Duodenal mucosa (tissue), 2 donors: ENCODE measurements at regions not wholly inside any gene's neighbourhood (a gene's known extent, or its start where the extent isn't known, plus 50 kb on each side); places are given as distances from the start of the nearest gene placed in this dataset.
"Not testable (repeated sequence)": the region's sequence is repeated elsewhere in the genome, so short reads cannot be mapped to it uniquely, and the experiment has no call there.

Experiments
- H3K27ac ChIP-seq: one replicate; pipeline ENCODE4 v1.7.0; 2013; ENCODE audit warnings: low read depth, low read length
- H3K27me3 ChIP-seq, 2 donors: one replicate each; pipeline ENCODE4 v1.7.0; 2013; ENCODE audit warnings: low read length in 2 of 2, control low read depth in 1 of 2; ENCODE audit not compliant: insufficient read depth in 2 of 2, control insufficient read depth in 1 of 2
- H3K36me3 ChIP-seq, 2 donors: one replicate each; pipeline ENCODE4 v1.7.0; 2013; ENCODE audit warnings: low read length in 2 of 2, control low read depth in 1 of 2; ENCODE audit not compliant: insufficient read depth in 2 of 2, control insufficient read depth in 1 of 2
- H3K4me1 ChIP-seq, 2 donors: one replicate each; pipeline ENCODE4 v1.7.0; 2013; ENCODE audit warnings: low read length in 2 of 2, control low read depth in 1 of 2; ENCODE audit not compliant: insufficient read depth in 2 of 2, control insufficient read depth in 1 of 2
- H3K4me3 ChIP-seq, 2 donors: one replicate each; pipeline ENCODE4 v1.7.0; 2013; ENCODE audit warnings: low read length in 2 of 2, low read depth in 1 of 2
- H3K9ac ChIP-seq, 2 donors: one replicate each; pipeline ENCODE4 v1.7.0; 2013; ENCODE audit warnings: low read length in 2 of 2, low read depth in 1 of 2
- H3K9me3 ChIP-seq, 2 donors: one replicate each; pipeline ENCODE4 v1.7.0; 2013; ENCODE audit warnings: low read length in 2 of 2, control low read depth in 1 of 2; ENCODE audit not compliant: control insufficient read depth in 1 of 2

DNA sequence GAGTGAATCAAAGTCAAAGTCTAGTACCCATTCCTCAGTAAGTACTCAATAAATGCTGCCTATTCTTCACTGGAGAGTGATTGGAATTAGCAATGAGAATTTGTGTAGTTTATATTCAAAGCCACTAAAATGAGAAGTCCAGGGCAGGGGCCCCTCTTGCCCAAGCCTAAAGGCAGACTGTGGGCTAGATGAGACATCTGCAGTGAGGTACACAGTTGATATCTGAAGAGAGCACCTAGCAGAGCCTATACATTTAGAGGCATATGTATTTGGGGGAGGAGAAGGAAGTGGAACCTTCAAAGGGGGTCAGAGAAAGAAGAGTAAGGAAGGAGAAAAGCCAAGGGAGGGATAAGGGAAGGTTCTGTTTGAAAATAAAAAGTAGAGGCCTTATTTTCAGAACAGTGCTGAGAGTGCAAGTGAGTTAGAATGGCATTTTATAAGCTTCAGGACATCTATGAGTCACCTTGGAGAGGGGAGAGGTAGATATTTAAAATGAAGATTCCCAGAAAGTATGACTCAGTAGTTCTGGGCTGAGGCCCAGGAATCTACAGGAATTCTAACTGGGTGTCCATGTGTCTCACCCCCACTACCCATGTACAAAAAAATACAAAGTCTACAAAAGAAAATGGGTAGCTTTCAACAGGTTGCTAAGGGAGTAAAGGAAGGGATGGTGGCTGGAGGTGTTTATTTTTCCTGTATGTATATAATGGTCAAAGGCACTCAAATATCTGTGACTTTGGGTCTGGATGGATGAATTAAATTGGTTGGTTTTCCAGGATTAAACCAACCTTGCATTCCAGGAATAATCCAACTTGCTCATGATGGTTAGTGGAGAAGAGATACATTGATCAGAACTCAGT, 135.1 kb downstream of the ZFP64 start:
- H3K27ac ChIP-seq: no peak overlapping the region
- H3K9me3 ChIP-seq: peaks cover 13% of the 10 kb centered on the region in 2 donors
- H3K36me3 ChIP-seq: no peaks in the 10 kb centered on the region
- no peak overlapping the region for H3K4me3 ChIP-seq
- no peak overlapping the region for H3K9ac ChIP-seq
- no peaks in the 10 kb centered on the region for H3K27me3 ChIP-seq
- H3K4me1 ChIP-seq: no peaks in the 10 kb centered on the region

GRCh38 chr20:52054123-52054522, 137.5 kb downstream of the ZFP64 start:
- no peaks in the 10 kb centered on the region for H3K4me1 ChIP-seq
- peaks cover 13% of the 10 kb centered on the region in 2 donors for H3K9me3 ChIP-seq
- H3K27me3 ChIP-seq: no peaks in the 10 kb centered on the region
- H3K9ac ChIP-seq: no peak overlapping the region
- no peak overlapping the region for H3K27ac ChIP-seq
- no peak overlapping the region for H3K4me3 ChIP-seq
- H3K36me3 ChIP-seq: no peaks in the 10 kb centered on the region

GRCh38 chr20:52049001-52049731, 142.4 kb downstream of the ZFP64 start:
- Histone ChIP-seq H3K4me3 (no peak overlapping the region), H3K9ac (no peak overlapping the region), H3K36me3 (no peaks in the 10 kb centered on the region), H3K9me3 (no peaks in the 10 kb centered on the region), H3K27ac (no peak overlapping the region), H3K27me3 (no peaks in the 10 kb centered on the region), H3K4me1 (no peaks in the 10 kb centered on the region)

GRCh38 chr20:52047811-52048764, 143.5 kb downstream of the ZFP64 start:
- no peak overlapping the region for H3K27ac ChIP-seq
- H3K4me3 ChIP-seq: no peak overlapping the region
- H3K4me1 ChIP-seq: no peaks in the 10 kb centered on the region
- H3K9ac ChIP-seq: no peak overlapping the region
- no peaks in the 10 kb centered on the region for H3K27me3 ChIP-seq
- no peaks in the 10 kb centered on the region for H3K36me3 ChIP-seq
- no peaks in the 10 kb centered on the region for H3K9me3 ChIP-seq

DNA sequence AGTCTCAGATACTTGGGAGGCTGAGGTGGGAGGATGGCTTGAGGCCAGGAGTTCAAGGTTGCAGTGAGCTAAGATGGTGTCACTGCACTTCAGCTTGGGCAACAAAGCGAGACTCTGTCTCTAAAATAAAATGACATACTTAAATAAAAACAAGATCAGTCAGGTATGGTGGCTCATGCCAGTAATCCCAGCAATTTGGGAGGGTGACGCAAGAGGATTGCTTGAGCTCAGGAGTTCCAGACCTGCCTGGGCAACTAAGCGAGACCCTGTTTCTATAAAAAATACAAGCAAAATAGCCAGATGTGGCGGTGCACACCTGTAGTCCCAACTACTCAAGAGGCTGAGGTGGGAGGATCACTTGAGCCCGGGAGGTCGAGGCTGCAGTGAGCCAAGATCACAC, 149.6 kb downstream of the ZFP64 start:
- Histone ChIP-seq H3K27ac (no peak overlapping the region), H3K27me3 (no peaks in the 10 kb centered on the region), H3K36me3 (no peaks in the 10 kb centered on the region), H3K4me1 (no peaks in the 10 kb centered on the region), H3K9ac (no peak overlapping the region), H3K4me3 (no peak overlapping the region), H3K9me3 (no peaks in the 10 kb centered on the region)

GRCh38 chr20:52039790-52040189, 151.8 kb downstream of the ZFP64 start:
- H3K27me3 ChIP-seq: no peaks in the 10 kb centered on the region
- no peak overlapping the region for H3K27ac ChIP-seq
- no peak overlapping the region for H3K4me3 ChIP-seq
- no peaks in the 10 kb centered on the region for H3K36me3 ChIP-seq
- no peaks in the 10 kb centered on the region for H3K4me1 ChIP-seq
- no peak overlapping the region for H3K9ac ChIP-seq
- H3K9me3 ChIP-seq: no peaks in the 10 kb centered on the region

- not testable (repeated sequence) for H3K36me3 ChIP-seq, H3K9ac ChIP-seq, H3K27ac ChIP-seq, H3K4me3 ChIP-seq, H3K4me1 ChIP-seq, H3K9me3 ChIP-seq, H3K27me3 ChIP-seq
Observed at GRCh38 chr20:52038632-52039031, 152.9 kb downstream of the ZFP64 start.

DNA sequence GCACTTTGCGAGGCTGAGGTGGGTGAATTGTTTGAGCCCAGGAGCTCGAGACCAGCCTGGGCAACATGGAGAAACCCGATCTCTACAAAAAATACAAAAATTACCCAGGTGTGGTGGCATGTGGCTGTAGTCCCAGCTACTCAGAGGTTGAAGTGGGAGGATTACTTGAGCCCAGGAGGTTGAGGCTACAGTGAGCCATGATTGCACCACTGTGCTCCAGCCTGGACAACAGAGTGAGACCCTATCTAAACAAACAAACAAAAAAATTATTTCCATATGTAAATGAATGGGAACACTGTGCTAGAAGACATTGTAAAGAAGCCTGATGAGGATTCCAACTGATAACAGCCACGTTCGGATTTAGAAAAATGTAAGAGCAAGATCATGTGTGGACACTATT, 154.2 kb downstream of the ZFP64 start:
- H3K4me3 ChIP-seq: no peak overlapping the region
- H3K27ac ChIP-seq: no peak overlapping the region
- H3K9me3 ChIP-seq: no peaks in the 10 kb centered on the region
- no peaks in the 10 kb centered on the region for H3K36me3 ChIP-seq
- no peaks in the 10 kb centered on the region for H3K27me3 ChIP-seq
- no peak overlapping the region for H3K9ac ChIP-seq
- no peaks in the 10 kb centered on the region for H3K4me1 ChIP-seq

GRCh38 chr20:52035977-52036376, 155.6 kb downstream of the ZFP64 start:
- Histone ChIP-seq H3K4me1 (peaks cover 6 to 10% of the 10 kb centered on the region in 2 donors), H3K36me3 (no peaks in the 10 kb centered on the region), H3K9me3 (no peaks in the 10 kb centered on the region), H3K27me3 (no peaks in the 10 kb centered on the region), H3K9ac (no peak overlapping the region), H3K4me3 (no peak overlapping the region), H3K27ac (no peak overlapping the region)
